ENCODE measurements at regions not wholly inside any gene's neighbourhood (a gene's known extent, or its start where the extent isn't known, plus 50 kb on each side); places are given as distances from the start of the nearest gene placed in this dataset.

- H3K4me3 ChIP-seq (replicated peaks in 1 of 2; ENCODE audit: low read depth in 2 of 2, low read length in 2 of 2), result no peak overlapping the region
- peak; percentile 0 to 68 for DNase-seq (ENCODE audit: low read depth in 2 of 2)
- TF ChIP-seq CTCF (IDR thresholded peaks at IDR 0.05; ENCODE audit: low read depth, low read length), result no peak
Measured at GRCh38 chr4:106421441-106422296, 53.1 kb upstream of the GIMD1 start.

DNA sequence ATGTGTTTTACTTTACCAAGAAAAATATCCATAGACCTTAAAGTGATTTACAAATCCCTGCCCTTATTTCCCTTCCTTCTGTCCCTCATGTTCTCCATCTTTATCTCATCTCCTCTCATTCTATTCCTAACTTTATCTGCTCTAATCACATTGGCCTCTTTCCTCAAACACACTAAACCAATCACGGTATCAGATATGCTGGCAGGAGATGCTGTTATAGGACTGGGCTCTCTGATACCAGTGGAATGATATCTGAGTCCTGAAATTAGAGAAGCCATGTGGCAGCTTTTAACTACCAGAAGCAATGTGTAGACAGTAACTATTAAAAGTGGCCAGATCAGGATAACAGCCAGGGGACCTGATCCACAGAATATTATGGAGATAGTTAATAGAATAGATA is 49.9 kb upstream of the GIMD1 start:
- DNase-seq (ENCODE audit: low read depth in 2 of 2), result no peak
- TF ChIP-seq CTCF (IDR thresholded peaks at IDR 0.05; ENCODE audit: low read depth, low read length), result no peak
- H3K4me3 ChIP-seq (replicated peaks in 1 of 2; ENCODE audit: low read depth in 2 of 2, low read length in 2 of 2), result no peak overlapping the region

Measured in cardiac fibroblast (primary cell).